BJ (cell line): ENCODE measurements at regions not wholly inside any gene's neighbourhood (a gene's known extent, or its start where the extent isn't known, plus 50 kb on each side); places are given as distances from the start of the nearest gene placed in this dataset.

Source experiments
- CTCF ChIA-PET: fragments of 350-600 bp; formaldehyde crosslinking; extraction: SDS; loops from one replicate; lab custom pipeline; 2021; ENCODE audit warnings: antibody characterized with exemption, inconsistent platforms; lab: Yijun Ruan, JAX
- POLR2A ChIA-PET: fragments of 300-600 bp; sonication (Branson Sonifier 250); formaldehyde crosslinking; extraction: SDS; loops from one replicate; lab custom pipeline; 2021; ENCODE audit warnings: antibody characterized with exemption; lab: Charles Lee
- DNase-seq: peaks from one replicate; pipeline ENCODE4 v3.0.0-alpha.2; 2011; ENCODE audit warnings: low read depth
- H3K27me3 ChIP-seq: 2 replicates; pipeline ENCODE4 v1.6.0; 2011; ENCODE audit warnings: low read length; ENCODE audit not compliant: control insufficient read depth, insufficient read depth
- H3K36me3 ChIP-seq: 2 replicates; pipeline ENCODE4 v1.5.1; 2011; ENCODE audit warnings: low read length; ENCODE audit not compliant: control insufficient read depth, insufficient read depth
- H3K4me3 ChIP-seq: 2 replicates; pipeline ENCODE4 v1.5.1; 2011; ENCODE audit warnings: low read depth, mild to moderate bottlenecking, control low read depth, low read length
- CTCF ChIP-seq: IDR thresholded peaks from 2 replicates; pipeline ENCODE4 v1.5.1; 2011; ENCODE audit warnings: low read depth, mild to moderate bottlenecking, control low read depth, inconsistent platforms, low read length, moderate library complexity; ENCODE audit not compliant: insufficient read depth

- POLR2A ChIA-PET = no interaction called here
- no peak for DNase-seq
- CTCF ChIA-PET = no interaction called here
Observed at GRCh38 chr4:175450446-175450845, 361.6 kb downstream of the GPM6A start.

DNA sequence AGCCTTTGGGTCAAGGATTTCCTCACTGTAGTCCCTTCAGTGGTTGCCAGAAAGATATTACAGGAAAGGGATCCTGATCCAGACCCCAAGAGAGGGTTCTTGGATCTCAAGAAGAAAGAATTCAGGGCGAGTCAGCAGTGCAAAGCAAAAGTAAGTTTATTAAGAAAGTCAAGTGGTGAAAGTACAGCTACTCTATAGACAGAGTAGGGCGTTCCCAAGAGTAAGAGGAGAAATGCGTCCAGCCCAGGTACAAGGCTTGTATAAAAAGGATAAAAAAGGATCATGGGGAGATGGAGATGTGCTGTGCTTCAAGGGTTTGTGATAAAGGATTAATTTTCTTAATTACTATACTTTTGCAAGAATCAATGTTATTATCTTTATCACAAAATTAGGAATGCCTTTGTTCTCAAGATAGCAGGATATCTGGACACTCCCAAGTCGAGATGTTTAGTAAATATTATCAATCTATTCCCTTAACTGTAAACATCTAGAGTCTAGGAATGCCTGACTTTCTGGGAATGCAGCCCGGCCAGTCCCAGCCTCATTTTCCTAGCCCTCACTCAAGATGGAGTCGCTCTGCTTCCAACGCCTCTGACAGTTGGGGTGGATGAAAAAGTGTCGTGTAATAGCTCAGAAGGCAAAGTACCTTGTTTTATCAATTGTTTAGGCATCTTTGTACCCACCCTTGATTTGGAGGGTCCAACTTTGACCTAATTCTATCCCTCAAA, 360.7 kb downstream of the GPM6A start:
- no peaks in the 10 kb centered on the region for H3K27me3 ChIP-seq
- ChIA-PET CTCF (no interaction called here), POLR2A (no interaction called here)
- DNase-seq = no peak
- TF ChIP-seq CTCF = no peak
- H3K36me3 ChIP-seq = no peaks in the 10 kb centered on the region
- H3K4me3 ChIP-seq = no peak overlapping the region

More at GRCh38 chr4:175450446-175450845, 361.6 kb downstream of the GPM6A start:
- Histone ChIP-seq H3K27me3 (no peaks in the 10 kb centered on the region), H3K36me3 (no peaks in the 10 kb centered on the region), H3K4me3 (no peak overlapping the region)
- no peak for TF ChIP-seq CTCF

- ChIA-PET POLR2A (no interaction called here), CTCF (no interaction called here)
- Histone ChIP-seq H3K4me3 (no peak overlapping the region), H3K27me3 (no peaks in the 10 kb centered on the region), H3K36me3 (no peaks in the 10 kb centered on the region)
- no peak for DNase-seq
- TF ChIP-seq CTCF = no peak
Observed at GRCh38 chr4:175453456-175453855, 358.6 kb downstream of the GPM6A start.

DNA sequence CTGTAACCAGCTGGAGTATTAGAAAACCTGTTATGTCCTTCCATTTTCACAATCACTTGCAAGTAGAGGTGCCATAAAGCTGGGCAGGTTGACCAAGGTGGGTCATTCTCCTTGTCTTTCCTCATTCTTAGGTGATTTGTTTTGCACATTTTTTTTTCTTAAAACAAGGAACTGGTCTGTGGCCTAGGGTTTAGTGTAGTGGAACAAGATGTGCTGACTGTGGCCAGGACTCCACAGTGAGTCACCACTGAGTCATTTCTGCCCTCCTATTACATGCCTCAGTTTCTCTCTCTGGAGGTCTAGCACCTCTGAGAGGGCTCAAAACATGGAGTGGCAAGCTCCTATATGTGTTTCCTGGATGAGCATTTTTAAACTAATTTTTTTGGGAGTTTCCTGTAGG, 355.9 kb downstream of the GPM6A start:
- no peaks in the 10 kb centered on the region for H3K36me3 ChIP-seq
- H3K27me3 ChIP-seq = no peaks in the 10 kb centered on the region
- no peak overlapping the region for H3K4me3 ChIP-seq
- ChIA-PET POLR2A (no interaction called here), CTCF (no interaction called here)
- DNase-seq = no peak
- TF ChIP-seq CTCF = no peak

DNA sequence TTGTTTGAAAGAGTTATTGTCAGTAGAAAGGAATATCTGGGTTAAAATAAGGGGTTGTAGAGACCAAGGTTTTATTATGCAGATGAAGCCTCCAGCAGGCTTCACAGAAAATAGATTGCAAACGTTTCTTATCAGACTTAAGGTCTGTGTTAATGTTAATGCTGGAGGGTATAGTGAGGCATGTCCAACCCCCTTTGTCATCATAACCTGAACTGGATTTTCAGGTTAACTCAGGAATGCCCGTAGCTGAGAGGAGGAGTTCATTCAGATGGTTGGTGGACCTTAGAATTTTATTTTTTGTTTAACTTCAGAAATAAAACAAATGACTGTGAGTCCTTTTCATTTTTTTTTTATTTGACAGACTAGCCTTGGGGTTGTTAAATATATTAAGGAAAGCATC, 354.1 kb downstream of the GPM6A start:
- ChIA-PET CTCF (no interaction called here), POLR2A (no interaction called here)
- TF ChIP-seq CTCF = no peak
- H3K36me3 ChIP-seq = no peaks in the 10 kb centered on the region
- H3K27me3 ChIP-seq = no peaks in the 10 kb centered on the region
- H3K4me3 ChIP-seq = no peak overlapping the region
- DNase-seq = no peak
